Ureter (tissue), 1 donor: ENCODE measurements at regions not wholly inside any gene's neighbourhood (a gene's known extent, or its start where the extent isn't known, plus 50 kb on each side); places are given as distances from the start of the nearest gene placed in this dataset.

ENCODE experiments used
- DNase-seq: peaks from one replicate; pipeline ENCODE4 v3.0.0-alpha.2; 2020; ENCODE audit warnings: low spot score
- donor health status: DM: yes; HTN: yes; CAD: no.

GRCh38 chr9:12874395-12874794 lies 99.6 kb downstream of the LURAP1L start:
- DNase-seq, result no peak

DNA sequence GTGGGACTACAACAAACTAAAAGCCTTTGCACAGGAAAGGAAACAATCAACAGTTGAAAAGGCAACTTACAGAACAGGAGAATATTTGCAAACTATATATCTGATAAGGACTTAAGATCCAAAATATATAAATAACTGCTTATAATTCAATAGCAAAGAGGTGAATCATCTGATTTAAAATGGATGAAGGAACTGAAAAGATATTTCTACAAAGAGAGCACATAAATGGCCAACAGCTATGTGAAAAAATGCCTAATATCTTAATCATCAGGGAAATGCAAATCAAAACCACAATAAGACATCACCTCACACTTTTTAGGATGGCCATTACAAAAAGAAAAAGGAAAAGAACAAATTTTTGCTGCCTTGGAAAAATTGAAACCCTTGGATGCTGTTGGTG lies 100.4 kb downstream of the LURAP1L start:
- DNase-seq, result no peak

DNA sequence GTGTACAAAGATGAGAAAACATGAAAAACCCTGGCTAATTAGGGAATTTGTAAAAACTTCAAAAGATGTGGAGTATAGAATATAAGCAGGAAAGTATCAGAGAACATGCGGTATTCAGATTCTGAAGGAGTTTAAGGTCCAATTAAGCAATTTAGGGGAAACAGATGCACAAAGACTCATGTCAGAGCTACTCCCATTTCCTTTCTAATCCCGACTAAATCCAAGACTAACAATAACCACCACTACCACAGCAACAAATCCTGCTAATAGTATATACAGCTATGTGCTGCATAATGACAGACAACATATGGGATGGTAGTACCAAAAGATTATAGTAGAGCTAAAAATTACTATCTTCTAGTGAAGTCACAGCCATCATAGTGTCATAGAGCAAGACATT lies 102.1 kb downstream of the LURAP1L start:
- no peak for DNase-seq

DNA sequence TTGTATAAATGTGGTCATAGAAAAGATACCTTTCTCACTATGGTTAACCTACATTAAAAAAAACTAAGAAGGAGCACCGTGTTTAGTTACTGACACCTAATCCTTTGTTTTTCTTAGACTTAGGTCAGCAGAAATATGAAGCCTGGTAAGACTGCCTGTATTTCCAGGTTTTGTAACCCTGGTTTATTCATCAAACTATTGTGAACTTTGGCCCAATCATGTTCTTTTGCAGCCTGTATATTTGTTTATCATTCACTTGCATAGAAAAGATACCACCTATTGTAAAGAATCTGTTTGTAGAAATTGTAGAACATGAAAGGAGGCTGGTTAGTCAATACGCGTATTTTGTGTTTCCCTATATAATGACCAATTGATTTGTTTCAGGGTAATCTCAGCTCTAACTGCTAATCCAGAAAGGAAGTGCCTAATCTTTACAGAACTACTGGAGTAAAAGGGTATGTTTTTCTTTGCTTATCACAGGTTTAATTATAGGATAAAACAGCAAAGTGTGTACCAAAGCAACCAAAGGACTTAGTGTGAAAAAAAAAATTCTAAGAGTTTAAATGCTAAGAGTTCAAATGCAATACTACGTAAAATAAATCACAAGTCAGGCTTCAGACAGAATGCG lies 103.6 kb downstream of the LURAP1L start:
- no peak for DNase-seq

DNA sequence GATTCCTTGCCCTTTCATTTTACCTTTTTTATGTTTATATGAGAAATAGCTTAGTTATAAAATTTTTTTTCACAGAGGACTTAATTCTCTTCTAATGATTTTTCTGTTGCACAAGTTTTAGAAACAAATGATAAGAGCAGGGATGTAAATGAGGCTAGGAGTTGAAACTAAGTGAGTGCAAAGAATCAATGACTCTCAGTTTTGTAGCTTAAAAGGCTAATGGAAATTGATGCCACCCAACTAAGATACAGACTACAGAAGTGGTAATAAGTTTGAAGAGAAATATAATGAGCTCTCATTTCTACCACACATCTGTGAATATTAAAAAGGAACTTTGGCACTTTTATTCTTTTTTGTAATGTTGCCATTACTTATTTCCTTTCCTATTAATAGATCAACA lies 105.1 kb downstream of the LURAP1L start:
- no peak for DNase-seq

DNA sequence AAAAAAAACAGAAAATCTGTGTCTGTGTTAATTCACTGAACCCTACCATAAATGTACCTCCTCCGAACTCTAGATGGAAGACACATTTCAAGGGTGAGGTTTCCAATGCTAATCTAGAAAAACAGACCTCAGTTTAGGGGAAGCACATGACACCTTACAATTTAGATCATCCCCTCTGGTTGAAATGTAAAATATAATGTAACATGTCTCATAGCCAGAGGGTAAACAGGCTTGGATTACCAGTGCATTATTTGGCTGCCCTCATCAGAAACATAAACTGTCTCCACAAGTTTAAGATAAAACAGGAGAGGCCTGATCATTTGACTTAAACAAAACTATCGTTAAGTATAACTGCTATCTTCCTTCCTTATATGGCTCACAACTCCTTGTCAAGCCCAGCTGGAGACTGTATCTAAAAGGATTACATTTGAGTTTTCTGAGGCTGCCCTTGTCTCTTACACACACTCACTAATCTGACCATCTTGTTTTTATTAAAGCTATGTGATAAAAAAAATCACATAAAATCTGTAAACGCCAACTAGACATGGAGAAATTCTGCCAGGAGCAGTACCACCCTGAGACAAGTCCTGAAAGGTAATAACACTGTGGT lies 105.7 kb downstream of the LURAP1L start:
- no peak for DNase-seq

DNA sequence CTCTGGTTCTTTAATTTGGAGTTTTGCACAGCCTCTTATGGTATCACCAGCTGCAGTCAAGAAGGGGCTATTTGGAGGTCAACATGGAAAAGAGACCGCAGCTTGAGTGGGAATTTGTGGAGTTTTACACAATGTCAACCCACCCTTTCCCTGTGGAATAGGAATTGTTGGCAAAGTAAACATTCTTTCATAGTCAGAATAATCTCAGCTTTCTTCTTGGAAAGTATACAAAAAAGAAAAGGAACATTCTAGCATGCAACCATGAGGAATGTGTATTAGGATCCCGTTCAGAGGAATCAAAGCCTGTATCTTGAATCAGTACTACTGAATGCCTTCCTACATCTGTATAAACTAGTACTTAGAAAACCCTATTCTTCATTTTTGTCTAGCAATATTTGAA lies 107.6 kb downstream of the LURAP1L start:
- no peak for DNase-seq

- DNase-seq, result no peak
Observed at GRCh38 chr9:12884736-12885395, 110.0 kb downstream of the LURAP1L start.

GRCh38 chr9:12889402-12890106 lies 114.7 kb downstream of the LURAP1L start:
- no peak for DNase-seq

DNA sequence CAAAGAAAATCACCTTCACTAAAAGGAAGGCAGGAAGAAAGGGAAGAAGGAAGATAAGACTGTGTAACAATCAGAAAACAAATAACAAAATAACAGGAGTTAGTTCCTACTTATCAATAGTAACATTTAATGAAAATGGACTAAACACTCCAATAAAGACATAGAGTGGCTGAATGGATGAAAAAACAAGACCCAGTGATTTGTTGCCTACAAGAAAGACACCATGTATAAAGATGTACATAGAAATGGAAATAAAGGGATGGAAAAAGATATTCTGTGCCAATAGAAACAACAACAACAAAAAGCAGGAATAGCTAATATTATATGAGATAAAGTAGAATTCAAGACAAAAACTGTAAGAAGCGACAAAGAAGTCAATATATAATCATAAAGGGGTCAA lies 116.8 kb downstream of the LURAP1L start:
- DNase-seq, result no peak

DNA sequence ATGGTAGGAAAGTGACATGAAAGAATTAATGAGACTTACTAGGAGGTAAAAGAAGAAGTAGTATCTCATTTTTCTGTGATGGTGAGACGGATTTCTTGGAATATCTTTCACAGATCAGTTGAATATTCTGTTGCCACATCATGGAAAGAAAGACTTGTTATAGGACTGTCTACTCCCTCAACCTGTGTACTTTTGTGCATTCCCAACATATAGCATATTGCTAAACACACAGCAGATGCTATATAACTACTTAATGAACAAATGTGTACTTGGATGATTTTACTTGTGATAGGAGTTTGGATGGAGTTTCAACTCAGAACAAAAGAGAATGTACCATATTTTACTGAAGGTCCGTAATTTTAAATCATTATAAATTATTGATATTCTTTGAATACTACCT lies 128.5 kb downstream of the LURAP1L start:
- no peak for DNase-seq

- DNase-seq, result no peak
Observed at GRCh38 chr9:12904261-12905000, 129.6 kb downstream of the LURAP1L start.

DNA sequence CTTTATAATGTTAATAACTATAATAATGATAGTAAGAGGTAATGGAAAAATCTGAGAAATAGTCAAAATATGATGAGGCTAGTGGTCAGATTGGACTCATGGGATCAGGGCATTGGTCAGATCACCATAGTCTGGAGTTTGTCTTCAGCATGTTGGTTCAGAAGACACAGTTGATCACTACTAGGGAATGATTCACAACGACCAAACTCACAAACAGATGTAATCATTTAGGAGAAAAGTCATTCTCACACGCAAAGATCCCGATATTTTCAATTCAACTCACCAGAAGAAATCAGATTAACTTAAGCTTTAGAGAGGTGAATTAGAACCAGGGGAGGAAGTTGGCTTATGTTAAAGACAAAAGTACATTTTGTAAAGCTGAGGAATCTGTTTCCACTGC lies 131.8 kb downstream of the LURAP1L start:
- DNase-seq, result no peak

GRCh38 chr9:12908895-12909294 lies 134.1 kb downstream of the LURAP1L start:
- DNase-seq, result no peak

GRCh38 chr9:12915366-12915954 lies 140.6 kb downstream of the LURAP1L start:
- no peak for DNase-seq

DNA sequence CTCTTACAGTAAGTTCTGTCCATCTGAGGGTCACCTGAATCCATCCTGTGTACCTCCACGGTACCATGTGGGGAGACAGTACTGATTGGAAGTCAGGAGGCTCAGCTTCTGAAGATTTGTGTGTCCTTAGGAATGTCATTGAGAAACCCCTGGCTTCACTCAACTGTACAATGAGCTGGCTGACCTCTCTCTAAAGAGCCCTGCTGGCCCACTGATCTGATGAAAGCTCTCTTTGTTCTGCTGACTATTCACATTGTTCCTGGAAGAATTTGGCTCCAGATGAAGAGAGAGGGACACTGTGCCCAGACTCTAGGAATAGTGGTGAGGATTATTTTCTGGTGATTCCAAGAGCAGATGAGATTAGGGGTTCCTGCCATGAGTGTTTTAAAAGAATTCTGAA lies 141.2 kb downstream of the LURAP1L start:
- DNase-seq, result no peak

DNA sequence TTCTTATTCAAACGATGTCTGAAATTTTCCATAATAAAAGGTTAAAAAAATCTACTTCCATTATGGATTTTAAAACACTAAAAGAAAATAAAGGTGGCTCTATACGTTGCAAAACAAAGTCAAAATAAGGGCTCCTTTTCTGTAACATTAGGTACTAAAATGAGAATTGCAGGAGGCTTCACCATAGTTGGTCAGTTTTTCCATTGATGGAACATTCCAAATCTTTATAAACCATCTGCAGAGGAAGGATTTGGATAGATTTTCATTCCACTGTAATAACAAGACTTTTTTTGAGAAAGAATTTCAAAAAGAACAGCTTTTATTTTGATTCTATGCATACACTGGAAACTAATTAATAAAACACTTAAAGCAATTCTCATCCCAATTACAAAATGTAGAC lies 145.6 kb downstream of the LURAP1L start:
- DNase-seq, result no peak

DNA sequence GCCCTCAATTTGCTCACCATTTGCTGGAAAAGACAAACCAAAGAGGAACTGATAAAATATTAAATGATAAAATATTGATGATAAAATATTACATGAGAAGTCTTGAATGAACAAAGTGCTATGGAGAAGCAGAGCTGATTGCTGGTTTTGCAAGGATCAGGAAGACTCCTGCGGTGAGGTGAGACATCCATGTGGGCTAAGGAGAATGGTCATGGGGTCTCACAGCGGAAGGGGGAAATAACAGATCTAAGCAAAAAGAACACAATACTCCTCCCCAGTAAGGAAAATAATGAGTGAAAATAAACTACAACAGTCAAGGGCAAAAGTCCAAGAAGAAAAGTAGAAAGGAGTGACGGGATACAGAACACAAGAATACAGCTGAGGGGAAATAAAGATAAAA lies 146.8 kb downstream of the LURAP1L start:
- no peak for DNase-seq

DNA sequence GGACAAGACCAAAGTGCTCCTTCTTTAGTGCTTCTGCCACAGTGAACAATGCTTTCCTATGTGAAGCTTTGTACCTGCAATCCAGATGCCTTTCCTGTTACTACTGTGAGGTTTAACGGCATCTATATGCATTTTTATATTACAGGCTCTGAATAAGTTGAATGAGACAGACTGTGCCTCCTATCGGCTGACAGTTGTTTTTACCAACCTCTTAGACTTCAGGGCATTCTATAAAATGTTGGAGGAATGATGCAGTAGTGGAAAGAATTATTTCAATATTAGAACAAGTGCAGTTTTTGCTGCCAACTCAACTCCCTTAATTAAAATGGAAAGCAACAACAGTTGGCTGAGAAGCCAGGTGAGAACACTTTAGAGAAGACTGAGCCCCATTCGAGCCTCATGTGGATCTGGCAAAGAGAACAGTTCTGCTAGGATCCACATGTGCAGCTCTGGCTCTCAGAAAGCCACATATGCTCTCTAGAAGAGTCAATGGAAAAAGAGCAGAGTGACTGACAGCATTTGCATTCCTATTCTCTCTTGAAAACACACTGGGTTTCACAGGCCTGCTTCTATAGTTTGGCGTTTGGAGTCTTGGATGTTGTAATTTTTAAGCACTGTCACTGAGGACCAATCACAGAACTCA lies 147.5 kb downstream of the LURAP1L start:
- no peak for DNase-seq

- DNase-seq, result no peak
Observed at GRCh38 chr9:12923468-12924009, 148.7 kb downstream of the LURAP1L start.

GRCh38 chr9:12930906-12931305 lies 156.1 kb downstream of the LURAP1L start:
- no peak for DNase-seq
